Trophoblast cell (in vitro differentiated cells and primary cell): ENCODE measurements at regions not wholly inside any gene's neighbourhood (a gene's known extent, or its start where the extent isn't known, plus 50 kb on each side); places are given as distances from the start of the nearest gene placed in this dataset.

Experiments used
- DNase-seq, 2 donors: peaks; one replicate each; pipeline ENCODE4 v3.0.0-alpha.2; 2016
- H2AFZ ChIP-seq: 2 replicates; pipeline ENCODE4 v1.6.1; 2013; ENCODE audit warnings: low read length, moderate library complexity, mild to moderate bottlenecking; ENCODE audit not compliant: insufficient read depth, poor library complexity
- H2AK5ac ChIP-seq: 2 replicates; pipeline ENCODE4 v1.6.1; 2013; ENCODE audit warnings: mild to moderate bottlenecking, low read length
- H2BK120ac ChIP-seq: 2 replicates; pipeline ENCODE4 v1.6.1; 2013; ENCODE audit warnings: low read length, mild to moderate bottlenecking, moderate library complexity; ENCODE audit not compliant: insufficient read depth, poor library complexity
- H2BK12ac ChIP-seq: 2 replicates; pipeline ENCODE4 v1.6.1; 2013; ENCODE audit warnings: mild to moderate bottlenecking, low read length, moderate library complexity
- H2BK5ac ChIP-seq: 2 replicates; pipeline ENCODE4 v1.6.1; 2013; ENCODE audit warnings: low read length, low read depth, moderate library complexity, mild to moderate bottlenecking; ENCODE audit not compliant: poor library complexity
- H3K14ac ChIP-seq: 2 replicates; pipeline ENCODE4 v1.6.1; 2013; ENCODE audit warnings: mild to moderate bottlenecking, low read length
- H3K18ac ChIP-seq: 2 replicates; pipeline ENCODE4 v1.6.1; 2013; ENCODE audit warnings: mild to moderate bottlenecking, low read length
- H3K23ac ChIP-seq: 2 replicates; pipeline ENCODE4 v1.6.1; 2013; ENCODE audit warnings: low read length
- H3K27ac ChIP-seq: 2 replicates; pipeline ENCODE4 v1.5.1; 2013; ENCODE audit warnings: low read depth, mild to moderate bottlenecking, inconsistent platforms, low read length, moderate library complexity
- H3K27me3 ChIP-seq: 2 replicates; pipeline ENCODE4 v1.6.1; 2013; ENCODE audit warnings: inconsistent platforms, mild to moderate bottlenecking, low read length, moderate library complexity; ENCODE audit not compliant: insufficient read depth
- H3K36me3 ChIP-seq, 2 experiments: 1 replicate in 1 of 2; 2 replicates in 1 of 2; pipeline ENCODE4 v1.6.1; 2013; ENCODE audit warnings: low read length in 2 of 2, mild to moderate bottlenecking in 2 of 2, moderate library complexity in 1 of 2; ENCODE audit not compliant: insufficient read depth in 2 of 2, control insufficient read depth in 1 of 2
- H3K4ac ChIP-seq: 2 replicates; pipeline ENCODE4 v1.6.1; 2013; ENCODE audit warnings: low read depth, mild to moderate bottlenecking, low read length, moderate library complexity
- H3K4me1 ChIP-seq, 2 experiments: 1 replicate in 1 of 2; 2 replicates in 1 of 2; pipeline ENCODE4 v1.6.1; 2013; ENCODE audit warnings: low read length in 2 of 2, mild to moderate bottlenecking in 2 of 2, moderate library complexity in 1 of 2; ENCODE audit not compliant: insufficient read depth in 2 of 2, control insufficient read depth in 1 of 2
- H3K4me2 ChIP-seq: 2 replicates; pipeline ENCODE4 v1.6.1; 2013; ENCODE audit warnings: inconsistent platforms, mild to moderate bottlenecking, low read length, moderate library complexity
- H3K4me3 ChIP-seq: 2 replicates; pipeline ENCODE4 v1.5.1; 2013; ENCODE audit warnings: mild to moderate bottlenecking, low read depth, low read length, inconsistent platforms
- H3K79me1 ChIP-seq: one replicate; pipeline ENCODE4 v1.6.1; 2013; ENCODE audit warnings: low read length
- H3K79me2 ChIP-seq: 2 replicates; pipeline ENCODE4 v1.6.1; 2013; ENCODE audit warnings: low read length, mild to moderate bottlenecking; ENCODE audit not compliant: control insufficient read depth, insufficient read depth, poor library complexity
- H3K9ac ChIP-seq: 2 replicates; pipeline ENCODE4 v1.6.1; 2013; ENCODE audit warnings: mild to moderate bottlenecking, low read length
- H3K9me3 ChIP-seq: 2 replicates; pipeline ENCODE4 v1.6.1; 2013; ENCODE audit warnings: low read depth, mild to moderate bottlenecking, control low read depth, inconsistent platforms, low read length; ENCODE audit not compliant: insufficient read depth
- H4K12ac ChIP-seq: 2 replicates; pipeline ENCODE4 v1.6.1; 2013; ENCODE audit warnings: low read depth, mild to moderate bottlenecking, low read length, moderate library complexity
- H4K8ac ChIP-seq: 2 replicates; pipeline ENCODE4 v1.6.1; 2013; ENCODE audit warnings: low read depth, mild to moderate bottlenecking, low read length, moderate library complexity
- H4K91ac ChIP-seq: one replicate; pipeline ENCODE4 v1.6.1; 2013; ENCODE audit warnings: low read depth, mild to moderate bottlenecking, low read length, moderate library complexity
- WGBS: extraction: QIAGEN DNeasy Blood & Tissue Kit; methylation state at CpG from one replicate; pipeline ENCODE4 v1.1.7; 2013; ENCODE audit warnings: missing lambda C conversion rate; ENCODE audit not compliant: insufficient read length, insufficient coverage; ENCODE audit errors: extremely low coverage; 5-methylcytosine and 5-hydroxymethylcytosine counted together

GRCh38 chr17:79269620-79270019 lies 195.0 kb downstream of the ENGASE start:
- Histone ChIP-seq H4K8ac (no peak overlapping the region), H3K27ac (no peak overlapping the region), H3K18ac (no peak overlapping the region), H3K9me3 (peaks cover 4% of the 10 kb centered on the region), H2AK5ac (no peak overlapping the region), H2BK12ac (no peak overlapping the region), H4K12ac (no peak overlapping the region), H3K4me1 (no peaks in the 10 kb centered on the region), H3K79me2 (no peaks in the 10 kb centered on the region), H3K4me3 (no peak overlapping the region), H2AFZ (no peak overlapping the region), H2BK5ac (no peak overlapping the region), H3K27me3 (no peaks in the 10 kb centered on the region), H3K36me3 (no peaks in the 10 kb centered on the region), H3K14ac (no peak overlapping the region), H3K4me2 (no peak overlapping the region), H4K91ac (no peak overlapping the region), H3K23ac (no peak overlapping the region), H3K9ac (no peak overlapping the region), H3K4ac (no peak overlapping the region), H2BK120ac (no peak overlapping the region), H3K79me1 (no peaks in the 10 kb centered on the region)
- WGBS, result no CpG with 5 or more reads among the region's 5 CpGs
- DNase-seq, result no peak

- no peak overlapping the region for H2AK5ac ChIP-seq
- no peak overlapping the region for H2AFZ ChIP-seq
- no peaks in the 10 kb centered on the region for H3K4me1 ChIP-seq
- H3K9ac ChIP-seq, result no peak overlapping the region
- H3K4ac ChIP-seq, result no peak overlapping the region
- H2BK12ac ChIP-seq, result no peak overlapping the region
- H4K12ac ChIP-seq, result no peak overlapping the region
- WGBS, result no CpG with 5 or more reads among the region's 11 CpGs
- no peaks in the 10 kb centered on the region for H3K79me1 ChIP-seq
- H3K23ac ChIP-seq, result no peak overlapping the region
- H3K14ac ChIP-seq, result no peak overlapping the region
- no peak overlapping the region for H4K91ac ChIP-seq
- H2BK5ac ChIP-seq, result no peak overlapping the region
- H2BK120ac ChIP-seq, result no peak overlapping the region
- no peaks in the 10 kb centered on the region for H3K79me2 ChIP-seq
- no peak overlapping the region for H4K8ac ChIP-seq
- H3K36me3 ChIP-seq, result no peaks in the 10 kb centered on the region
- H3K27ac ChIP-seq, result no peak overlapping the region
- H3K18ac ChIP-seq, result no peak overlapping the region
- H3K27me3 ChIP-seq, result no peaks in the 10 kb centered on the region
- no peak for DNase-seq
- H3K9me3 ChIP-seq, result no peaks in the 10 kb centered on the region
- H3K4me2 ChIP-seq, result no peak overlapping the region
- no peak overlapping the region for H3K4me3 ChIP-seq
Measured at GRCh38 chr17:79263191-79263590, 188.6 kb downstream of the ENGASE start.

GRCh38 chr17:79262624-79263023 lies 188.0 kb downstream of the ENGASE start:
- no CpG with 5 or more reads among the region's 6 CpGs for WGBS
- Histone ChIP-seq H3K4me1 (no peaks in the 10 kb centered on the region), H3K27me3 (no peaks in the 10 kb centered on the region), H2BK120ac (no peak overlapping the region), H4K12ac (no peak overlapping the region), H3K18ac (no peak overlapping the region), H3K23ac (no peak overlapping the region), H2BK12ac (no peak overlapping the region), H3K4me2 (no peak overlapping the region), H2BK5ac (no peak overlapping the region), H3K9ac (no peak overlapping the region), H2AFZ (no peak overlapping the region), H3K4me3 (no peak overlapping the region), H3K4ac (no peak overlapping the region), H4K8ac (no peak overlapping the region), H3K27ac (no peak overlapping the region), H3K79me1 (no peaks in the 10 kb centered on the region), H4K91ac (no peak overlapping the region), H3K14ac (no peak overlapping the region), H3K9me3 (no peaks in the 10 kb centered on the region), H3K36me3 (no peaks in the 10 kb centered on the region), H2AK5ac (no peak overlapping the region), H3K79me2 (no peaks in the 10 kb centered on the region)
- no peak for DNase-seq

GRCh38 chr17:79261355-79262072 lies 186.9 kb downstream of the ENGASE start:
- Histone ChIP-seq H3K4me3 (no peak overlapping the region), H3K18ac (no peak overlapping the region), H3K27ac (no peak overlapping the region), H3K9me3 (no peaks in the 10 kb centered on the region), H4K8ac (no peak overlapping the region), H3K4me1 (no peaks in the 10 kb centered on the region), H3K9ac (no peak overlapping the region), H3K79me2 (no peaks in the 10 kb centered on the region), H2BK5ac (no peak overlapping the region), H2AFZ (no peak overlapping the region), H3K27me3 (no peaks in the 10 kb centered on the region), H3K14ac (no peak overlapping the region), H3K4me2 (no peak overlapping the region), H2BK120ac (no peak overlapping the region), H4K12ac (no peak overlapping the region), H3K4ac (no peak overlapping the region), H2AK5ac (no peak overlapping the region), H3K79me1 (no peaks in the 10 kb centered on the region), H4K91ac (no peak overlapping the region), H2BK12ac (no peak overlapping the region), H3K36me3 (no peaks in the 10 kb centered on the region), H3K23ac (no peak overlapping the region)
- DNase-seq, result no peak
- WGBS, result no CpG with 5 or more reads among the region's 23 CpGs
